ENCODE measurements at regions not wholly inside any gene's neighbourhood (a gene's known extent, or its start where the extent isn't known, plus 50 kb on each side); places are given as distances from the start of the nearest gene placed in this dataset.

- Histone ChIP-seq H3K79me2 (ENCODE audit: control insufficient read depth, insufficient read depth, low read length) (no peaks in the 10 kb centered on the region), H3K4me3 (ENCODE audit: low read length) (no peak overlapping the region), H3K27ac (ENCODE audit: low read depth, low read length) (no peak overlapping the region), H3K79me1 (ENCODE audit: low read length) (no peaks in the 10 kb centered on the region), H3K18ac (ENCODE audit: low read length) (no peak overlapping the region), H4K5ac (ENCODE audit: low read length) (no peak overlapping the region), H2BK120ac (ENCODE audit: low read depth, low read length) (no peak overlapping the region), H3K4me2 (ENCODE audit: low read length) (no peak overlapping the region), H3K9ac (ENCODE audit: low read length) (no peak overlapping the region), H3K36me3 (ENCODE audit: control insufficient read depth, insufficient read depth, low read length) (no peaks in the 10 kb centered on the region), H3K23ac (ENCODE audit: low read length) (no peak overlapping the region), H3K56ac (ENCODE audit: low read length) (no peak overlapping the region), H3K4me1 (ENCODE audit: control insufficient read depth, low read depth, low read length) (no peaks in the 10 kb centered on the region), H2BK5ac (ENCODE audit: low read length) (no peak overlapping the region), H3K27me3 (ENCODE audit: insufficient read depth, low read length, poor library complexity) (no peaks in the 10 kb centered on the region), H4K8ac (ENCODE audit: low read depth, low read length) (no peak overlapping the region), H2BK15ac (replicated peaks; ENCODE audit: low read depth) (no peak overlapping the region), H2AK5ac (ENCODE audit: low read length) (no peak overlapping the region), H3K4ac (ENCODE audit: low read depth, low read length) (no peak overlapping the region)
- no peak for DNase-seq
- no CpG with 5 or more reads among the region's 7 CpGs for WGBS (ENCODE audit: extremely low coverage, insufficient coverage, low lambda C conversion rate)
Measured at GRCh38 chr1:213683529-213683928, 304.2 kb upstream of the PROX1 start.

GRCh38 chr1:213684454-213684853 lies 303.3 kb upstream of the PROX1 start:
- no CpG with 5 or more reads among the region's 3 CpGs for WGBS (ENCODE audit: extremely low coverage, insufficient coverage, low lambda C conversion rate)

GRCh38 chr1:213685992-213686582 lies 301.7 kb upstream of the PROX1 start:
- no CpG with 5 or more reads among the region's 2 CpGs for WGBS (ENCODE audit: extremely low coverage, insufficient coverage, low lambda C conversion rate)
- H3K9ac ChIP-seq (ENCODE audit: low read length): no peak overlapping the region

More at GRCh38 chr1:213684454-213684853, 303.3 kb upstream of the PROX1 start:
- no peak overlapping the region for H4K8ac ChIP-seq (ENCODE audit: low read depth, low read length)
- no peak overlapping the region for H3K23ac ChIP-seq (ENCODE audit: low read length)
- no peak overlapping the region for H3K9ac ChIP-seq (ENCODE audit: low read length)
- H3K79me2 ChIP-seq (ENCODE audit: control insufficient read depth, insufficient read depth, low read length): no peaks in the 10 kb centered on the region
- H2BK120ac ChIP-seq (ENCODE audit: low read depth, low read length): no peak overlapping the region
- no peak overlapping the region for H3K4ac ChIP-seq (ENCODE audit: low read depth, low read length)
- no peak overlapping the region for H3K56ac ChIP-seq (ENCODE audit: low read length)
- no peak for DNase-seq
- H3K79me1 ChIP-seq (ENCODE audit: low read length): no peaks in the 10 kb centered on the region
- H2AK5ac ChIP-seq (ENCODE audit: low read length): no peak overlapping the region
- H3K4me2 ChIP-seq (ENCODE audit: low read length): no peak overlapping the region
- no peak overlapping the region for H3K4me3 ChIP-seq (ENCODE audit: low read length)
- no peak overlapping the region for H3K27ac ChIP-seq (ENCODE audit: low read depth, low read length)
- H3K27me3 ChIP-seq (ENCODE audit: insufficient read depth, low read length, poor library complexity): no peaks in the 10 kb centered on the region
- H3K4me1 ChIP-seq (ENCODE audit: control insufficient read depth, low read depth, low read length): no peaks in the 10 kb centered on the region
- H4K5ac ChIP-seq (ENCODE audit: low read length): no peak overlapping the region
- H3K18ac ChIP-seq (ENCODE audit: low read length): no peak overlapping the region
- H2BK5ac ChIP-seq (ENCODE audit: low read length): no peak overlapping the region
- H3K36me3 ChIP-seq (ENCODE audit: control insufficient read depth, insufficient read depth, low read length): no peaks in the 10 kb centered on the region
- no peak overlapping the region for H2BK15ac ChIP-seq (replicated peaks; ENCODE audit: low read depth)

GRCh38 chr1:213686983-213687382 lies 300.8 kb upstream of the PROX1 start:
- Histone ChIP-seq H3K79me1 (ENCODE audit: low read length) (no peaks in the 10 kb centered on the region), H4K8ac (ENCODE audit: low read depth, low read length) (no peak overlapping the region), H3K4me2 (ENCODE audit: low read length) (no peak overlapping the region), H3K18ac (ENCODE audit: low read length) (no peak overlapping the region), H3K27me3 (ENCODE audit: insufficient read depth, low read length, poor library complexity) (no peaks in the 10 kb centered on the region), H3K79me2 (ENCODE audit: control insufficient read depth, insufficient read depth, low read length) (no peaks in the 10 kb centered on the region), H3K9ac (ENCODE audit: low read length) (no peak overlapping the region), H3K27ac (ENCODE audit: low read depth, low read length) (no peak overlapping the region), H2BK120ac (ENCODE audit: low read depth, low read length) (no peak overlapping the region), H3K4me1 (ENCODE audit: control insufficient read depth, low read depth, low read length) (no peaks in the 10 kb centered on the region), H2BK5ac (ENCODE audit: low read length) (no peak overlapping the region), H3K4ac (ENCODE audit: low read depth, low read length) (no peak overlapping the region), H2AK5ac (ENCODE audit: low read length) (no peak overlapping the region), H4K5ac (ENCODE audit: low read length) (no peak overlapping the region), H3K36me3 (ENCODE audit: control insufficient read depth, insufficient read depth, low read length) (no peaks in the 10 kb centered on the region), H3K4me3 (ENCODE audit: low read length) (no peak overlapping the region), H2BK15ac (replicated peaks; ENCODE audit: low read depth) (no peak overlapping the region), H3K56ac (ENCODE audit: low read length) (no peak overlapping the region), H3K23ac (ENCODE audit: low read length) (no peak overlapping the region)
- no peak for DNase-seq
- WGBS (ENCODE audit: extremely low coverage, insufficient coverage, low lambda C conversion rate): no CpG with 5 or more reads among the region's 3 CpGs

More at GRCh38 chr1:213685992-213686582, 301.7 kb upstream of the PROX1 start:
- Histone ChIP-seq H2BK5ac (ENCODE audit: low read length) (no peak overlapping the region), H2BK120ac (ENCODE audit: low read depth, low read length) (no peak overlapping the region), H3K27me3 (ENCODE audit: insufficient read depth, low read length, poor library complexity) (no peaks in the 10 kb centered on the region), H4K5ac (ENCODE audit: low read length) (no peak overlapping the region), H3K4ac (ENCODE audit: low read depth, low read length) (no peak overlapping the region), H3K36me3 (ENCODE audit: control insufficient read depth, insufficient read depth, low read length) (no peaks in the 10 kb centered on the region), H3K79me2 (ENCODE audit: control insufficient read depth, insufficient read depth, low read length) (no peaks in the 10 kb centered on the region), H3K23ac (ENCODE audit: low read length) (no peak overlapping the region), H3K4me2 (ENCODE audit: low read length) (no peak overlapping the region), H3K79me1 (ENCODE audit: low read length) (no peaks in the 10 kb centered on the region), H2BK15ac (replicated peaks; ENCODE audit: low read depth) (no peak overlapping the region), H3K27ac (ENCODE audit: low read depth, low read length) (no peak overlapping the region), H3K4me3 (ENCODE audit: low read length) (no peak overlapping the region), H4K8ac (ENCODE audit: low read depth, low read length) (no peak overlapping the region), H3K56ac (ENCODE audit: low read length) (no peak overlapping the region), H3K18ac (ENCODE audit: low read length) (no peak overlapping the region), H2AK5ac (ENCODE audit: low read length) (no peak overlapping the region), H3K4me1 (ENCODE audit: control insufficient read depth, low read depth, low read length) (no peaks in the 10 kb centered on the region)
- DNase-seq: no peak

DNA sequence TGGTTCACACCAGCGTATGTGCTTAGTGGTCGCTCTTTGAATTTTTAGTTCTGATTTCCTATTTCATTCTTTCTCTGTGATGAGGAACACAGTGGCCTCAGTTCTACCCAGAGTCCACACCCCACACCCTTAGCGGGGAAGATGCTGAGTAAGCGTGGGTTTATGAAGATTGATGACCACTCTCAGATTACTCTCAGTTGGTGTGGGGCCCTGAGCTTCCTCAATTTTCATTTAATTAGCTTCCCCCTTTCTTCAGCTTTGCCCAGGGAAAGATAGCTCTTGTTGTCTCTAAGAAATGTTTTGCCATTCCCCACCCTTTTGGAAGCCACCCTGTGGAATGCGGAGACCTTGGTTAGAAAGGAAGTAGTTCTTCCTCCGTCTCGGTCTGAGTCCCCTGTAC lies 299.9 kb upstream of the PROX1 start:
- Histone ChIP-seq H3K4me2 (ENCODE audit: low read length) (no peak overlapping the region), H3K4me3 (ENCODE audit: low read length) (no peak overlapping the region), H3K9ac (ENCODE audit: low read length) (no peak overlapping the region), H3K27me3 (ENCODE audit: insufficient read depth, low read length, poor library complexity) (no peaks in the 10 kb centered on the region), H2BK120ac (ENCODE audit: low read depth, low read length) (no peak overlapping the region), H3K36me3 (ENCODE audit: control insufficient read depth, insufficient read depth, low read length) (no peaks in the 10 kb centered on the region), H3K18ac (ENCODE audit: low read length) (no peak overlapping the region), H4K5ac (ENCODE audit: low read length) (no peak overlapping the region), H2BK15ac (replicated peaks; ENCODE audit: low read depth) (no peak overlapping the region), H4K8ac (ENCODE audit: low read depth, low read length) (no peak overlapping the region), H3K79me1 (ENCODE audit: low read length) (no peaks in the 10 kb centered on the region), H3K4me1 (ENCODE audit: control insufficient read depth, low read depth, low read length) (no peaks in the 10 kb centered on the region), H3K79me2 (ENCODE audit: control insufficient read depth, insufficient read depth, low read length) (no peaks in the 10 kb centered on the region), H2AK5ac (ENCODE audit: low read length) (no peak overlapping the region), H3K56ac (ENCODE audit: low read length) (no peak overlapping the region), H2BK5ac (ENCODE audit: low read length) (no peak overlapping the region), H3K4ac (ENCODE audit: low read depth, low read length) (no peak overlapping the region), H3K27ac (ENCODE audit: low read depth, low read length) (no peak overlapping the region), H3K23ac (ENCODE audit: low read length) (no peak overlapping the region)
- WGBS (ENCODE audit: extremely low coverage, insufficient coverage, low lambda C conversion rate): no CpG with 5 or more reads among the region's 7 CpGs
- DNase-seq: no peak

DNA sequence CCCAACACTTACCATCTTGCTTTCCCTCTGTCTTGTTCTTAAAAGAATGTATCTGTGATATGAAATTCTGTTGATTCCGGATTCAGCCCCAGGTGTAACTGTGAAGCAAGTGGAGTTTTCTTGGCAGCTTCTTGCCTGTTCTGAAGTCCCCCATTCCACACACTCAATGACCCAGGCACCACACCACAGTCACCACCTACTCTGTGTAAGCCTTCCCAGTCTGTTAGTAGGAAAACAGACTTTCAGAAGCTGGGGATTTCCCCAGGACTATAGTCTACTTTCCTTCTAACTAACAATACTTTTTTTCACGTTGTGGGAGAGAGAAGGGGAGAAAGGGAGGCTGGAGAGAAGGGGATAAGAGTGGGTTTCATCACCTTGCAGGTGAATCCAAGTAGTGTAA lies 299.1 kb upstream of the PROX1 start:
- H3K18ac ChIP-seq (ENCODE audit: low read length): no peak overlapping the region
- no peak overlapping the region for H3K56ac ChIP-seq (ENCODE audit: low read length)
- H3K23ac ChIP-seq (ENCODE audit: low read length): no peak overlapping the region
- H3K79me2 ChIP-seq (ENCODE audit: control insufficient read depth, insufficient read depth, low read length): no peaks in the 10 kb centered on the region
- H3K27ac ChIP-seq (ENCODE audit: low read depth, low read length): no peak overlapping the region
- no peak overlapping the region for H3K4me2 ChIP-seq (ENCODE audit: low read length)
- DNase-seq: no peak
- no peak overlapping the region for H3K9ac ChIP-seq (ENCODE audit: low read length)
- H4K5ac ChIP-seq (ENCODE audit: low read length): no peak overlapping the region
- H3K4me1 ChIP-seq (ENCODE audit: control insufficient read depth, low read depth, low read length): peaks cover 2% of the 10 kb centered on the region
- no peak overlapping the region for H2AK5ac ChIP-seq (ENCODE audit: low read length)
- H2BK15ac ChIP-seq (replicated peaks; ENCODE audit: low read depth): no peak overlapping the region
- H4K8ac ChIP-seq (ENCODE audit: low read depth, low read length): no peak overlapping the region
- no peaks in the 10 kb centered on the region for H3K36me3 ChIP-seq (ENCODE audit: control insufficient read depth, insufficient read depth, low read length)
- no peak overlapping the region for H2BK120ac ChIP-seq (ENCODE audit: low read depth, low read length)
- no peaks in the 10 kb centered on the region for H3K79me1 ChIP-seq (ENCODE audit: low read length)
- WGBS (ENCODE audit: extremely low coverage, insufficient coverage, low lambda C conversion rate): no CpG with 5 or more reads among the region's 2 CpGs
- H2BK5ac ChIP-seq (ENCODE audit: low read length): no peak overlapping the region
- H3K27me3 ChIP-seq (ENCODE audit: insufficient read depth, low read length, poor library complexity): no peaks in the 10 kb centered on the region
- no peak overlapping the region for H3K4ac ChIP-seq (ENCODE audit: low read depth, low read length)
- no peak overlapping the region for H3K4me3 ChIP-seq (ENCODE audit: low read length)

All from mesendoderm (in vitro differentiated cells).